Kidney capillary endothelial cell (primary cell): ENCODE measurements at regions not wholly inside any gene's neighbourhood (a gene's known extent, or its start where the extent isn't known, plus 50 kb on each side); places are given as distances from the start of the nearest gene placed in this dataset.

Experiments
- DNase-seq: peaks from one replicate; pipeline ENCODE4 v3.0.0-alpha.2; 2018; ENCODE audit warnings: low spot score

- no peak for DNase-seq
Observed at GRCh38 chr2:18927525-18928232, 338.3 kb upstream of the NT5C1B start.

- DNase-seq: no peak
Observed at GRCh38 chr2:18926631-18927524, 337.5 kb upstream of the NT5C1B start.

- no peak for DNase-seq
Observed at GRCh38 chr2:18925296-18925695, 335.9 kb upstream of the NT5C1B start.

GRCh38 chr2:18924886-18925285 lies 335.5 kb upstream of the NT5C1B start:
- no peak for DNase-seq

GRCh38 chr2:18924386-18924785 lies 335.0 kb upstream of the NT5C1B start:
- no peak for DNase-seq

GRCh38 chr2:18922276-18922675 lies 332.9 kb upstream of the NT5C1B start:
- DNase-seq: no peak

- DNase-seq: no peak
Observed at GRCh38 chr2:18918280-18918679, 328.9 kb upstream of the NT5C1B start.

- DNase-seq: no peak
Observed at GRCh38 chr2:18915227-18915626, 325.9 kb upstream of the NT5C1B start.

- no peak for DNase-seq
Observed at GRCh38 chr2:18913512-18913911, 324.1 kb upstream of the NT5C1B start.

GRCh38 chr2:18912225-18912888 lies 323.0 kb upstream of the NT5C1B start:
- no peak for DNase-seq

GRCh38 chr2:18911416-18911815 lies 322.0 kb upstream of the NT5C1B start:
- DNase-seq: no peak

- DNase-seq: no peak
Observed at GRCh38 chr2:18910843-18911242, 321.5 kb upstream of the NT5C1B start.

- no peak for DNase-seq
Observed at GRCh38 chr2:18907937-18908336, 318.6 kb upstream of the NT5C1B start.

GRCh38 chr2:18907508-18907907 lies 318.1 kb upstream of the NT5C1B start:
- DNase-seq: no peak

GRCh38 chr2:18903750-18904149 lies 314.4 kb upstream of the NT5C1B start:
- no peak for DNase-seq

GRCh38 chr2:18901242-18901641 lies 311.9 kb upstream of the NT5C1B start:
- no peak for DNase-seq

GRCh38 chr2:18900691-18901141 lies 311.3 kb upstream of the NT5C1B start:
- DNase-seq: no peak

GRCh38 chr2:18899725-18900124 lies 310.4 kb upstream of the NT5C1B start:
- no peak for DNase-seq

GRCh38 chr2:18898271-18898670 lies 308.9 kb upstream of the NT5C1B start:
- no peak for DNase-seq

GRCh38 chr2:18896125-18896764 lies 306.9 kb upstream of the NT5C1B start:
- DNase-seq: no peak

GRCh38 chr2:18891600-18892345 lies 302.4 kb upstream of the NT5C1B start:
- no peak for DNase-seq
